HG03159 (cell line): ENCODE measurements at regions not wholly inside any gene's neighbourhood (a gene's known extent, or its start where the extent isn't known, plus 50 kb on each side); places are given as distances from the start of the nearest gene placed in this dataset.

Experiments used
- ATAC-seq: cut with Tn5 transposase; IDR thresholded peaks from one replicate; pipeline ENCODE4 v1.9.1; 2021; ENCODE audit warnings: mild to moderate bottlenecking, moderate library complexity; ENCODE audit not compliant: unreplicated experiment

DNA sequence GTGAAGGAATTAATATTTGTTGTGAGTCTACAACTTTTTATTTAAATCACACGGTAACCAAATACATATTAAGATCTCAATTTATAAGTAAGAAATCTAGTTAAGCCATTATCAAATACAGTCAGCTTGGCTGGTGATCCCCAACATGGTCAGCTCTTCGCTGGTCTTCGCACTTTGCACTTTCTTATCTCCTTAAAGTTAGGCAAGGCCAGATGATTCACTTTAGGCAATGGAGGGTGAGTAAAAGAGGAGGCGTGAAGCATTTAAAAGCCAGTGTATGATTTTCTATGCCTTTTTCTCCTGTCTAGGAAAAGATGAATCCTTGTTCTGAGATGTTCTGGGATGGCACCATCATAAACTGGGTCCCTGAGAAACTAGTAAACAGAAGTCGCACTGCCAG is 793.7 kb upstream of the ARGLU1 start:
- no peak for ATAC-seq

DNA sequence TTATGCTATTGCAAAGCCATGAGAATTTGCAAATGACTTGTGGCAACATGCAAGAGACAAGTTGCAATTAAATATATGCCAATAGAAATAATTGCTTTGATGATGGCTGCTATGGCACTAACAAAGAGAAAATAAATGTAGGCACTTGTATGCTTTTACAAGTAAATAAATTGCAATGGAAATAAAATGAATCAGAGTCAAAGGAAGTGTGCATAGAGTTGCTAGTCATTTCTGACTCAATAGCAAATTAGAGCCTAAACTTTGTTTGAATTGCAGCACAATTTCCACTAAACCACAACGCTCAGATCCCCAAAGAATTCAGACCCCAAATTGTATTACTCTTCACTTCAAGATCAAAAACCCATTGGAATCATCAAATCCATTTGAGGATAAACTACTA is 792.1 kb upstream of the ARGLU1 start:
- ATAC-seq, result no peak

DNA sequence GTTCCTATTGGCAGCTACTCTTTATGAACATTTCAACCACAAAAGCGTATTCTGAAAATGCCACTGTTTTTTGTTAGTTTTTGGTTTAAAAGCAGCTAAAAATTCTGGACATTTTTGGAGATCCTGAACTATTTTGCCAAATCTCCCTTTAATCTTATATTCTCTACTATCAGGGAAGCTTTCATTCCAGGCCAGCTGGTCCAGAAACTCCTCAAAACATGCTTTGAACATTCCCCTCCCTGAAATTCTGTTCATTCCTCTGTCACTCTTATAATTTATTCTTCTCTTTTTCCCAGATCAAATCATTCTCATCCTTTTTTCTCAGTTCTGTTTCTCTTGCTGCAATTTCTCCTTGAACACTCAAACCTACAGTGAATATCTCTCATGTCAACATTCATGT is 790.9 kb upstream of the ARGLU1 start:
- no peak for ATAC-seq

DNA sequence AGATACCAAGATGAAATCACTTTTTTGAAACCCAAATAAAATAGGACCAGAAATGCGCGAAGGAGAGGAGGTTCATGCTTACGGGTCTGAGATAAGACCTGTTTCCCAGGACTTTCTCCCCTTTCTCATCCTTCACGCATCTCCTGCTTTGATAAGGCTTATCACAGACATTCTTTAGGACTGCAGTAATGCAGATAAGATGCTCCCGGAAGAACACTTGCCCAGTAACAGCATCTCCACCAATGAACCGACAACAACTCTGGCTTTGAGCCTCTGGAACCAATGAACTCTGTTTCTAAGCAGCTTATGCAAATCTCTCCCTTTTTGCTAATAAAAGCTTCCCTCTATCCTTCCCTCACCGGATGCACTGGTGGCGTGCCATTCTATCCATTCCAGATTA is 783.4 kb upstream of the ARGLU1 start:
- no peak for ATAC-seq

DNA sequence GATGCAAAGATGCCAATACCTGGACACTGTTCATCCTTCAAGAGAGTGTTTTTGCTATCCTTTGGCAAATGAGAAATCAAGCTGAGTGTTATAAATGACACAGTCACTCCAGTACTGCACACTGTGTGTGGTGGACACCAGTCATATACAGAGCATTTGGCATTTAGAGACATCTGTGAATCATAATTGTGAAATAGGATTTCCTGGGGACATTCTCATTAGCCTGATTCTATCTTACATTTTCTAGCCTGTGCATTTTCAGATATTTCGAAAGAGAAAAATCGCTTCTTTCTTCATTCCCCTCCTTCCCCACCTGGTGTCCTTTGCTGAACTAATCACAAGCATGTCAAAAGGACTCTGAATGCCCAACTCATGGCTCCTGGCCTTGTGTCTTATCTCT is 781.0 kb upstream of the ARGLU1 start:
- ATAC-seq, result no peak

DNA sequence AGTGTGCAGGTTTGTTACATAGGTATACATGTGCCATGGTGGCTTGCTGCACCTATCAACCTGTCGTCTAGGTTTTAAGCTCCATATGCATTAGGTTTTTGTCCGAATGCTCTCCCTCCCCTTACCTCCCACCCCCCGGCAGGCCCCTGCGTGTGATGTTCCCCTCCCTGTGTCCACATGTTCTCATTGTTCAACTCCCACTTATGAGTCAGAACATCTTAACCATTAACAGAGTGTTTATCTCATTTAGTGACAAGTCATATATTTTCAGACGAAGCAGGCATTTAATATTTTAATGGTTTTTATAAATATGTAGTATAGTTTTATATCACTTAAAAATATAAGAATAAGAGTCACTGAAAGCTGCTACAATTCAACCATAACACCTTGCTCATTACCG is 780.5 kb upstream of the ARGLU1 start:
- ATAC-seq, result no peak

DNA sequence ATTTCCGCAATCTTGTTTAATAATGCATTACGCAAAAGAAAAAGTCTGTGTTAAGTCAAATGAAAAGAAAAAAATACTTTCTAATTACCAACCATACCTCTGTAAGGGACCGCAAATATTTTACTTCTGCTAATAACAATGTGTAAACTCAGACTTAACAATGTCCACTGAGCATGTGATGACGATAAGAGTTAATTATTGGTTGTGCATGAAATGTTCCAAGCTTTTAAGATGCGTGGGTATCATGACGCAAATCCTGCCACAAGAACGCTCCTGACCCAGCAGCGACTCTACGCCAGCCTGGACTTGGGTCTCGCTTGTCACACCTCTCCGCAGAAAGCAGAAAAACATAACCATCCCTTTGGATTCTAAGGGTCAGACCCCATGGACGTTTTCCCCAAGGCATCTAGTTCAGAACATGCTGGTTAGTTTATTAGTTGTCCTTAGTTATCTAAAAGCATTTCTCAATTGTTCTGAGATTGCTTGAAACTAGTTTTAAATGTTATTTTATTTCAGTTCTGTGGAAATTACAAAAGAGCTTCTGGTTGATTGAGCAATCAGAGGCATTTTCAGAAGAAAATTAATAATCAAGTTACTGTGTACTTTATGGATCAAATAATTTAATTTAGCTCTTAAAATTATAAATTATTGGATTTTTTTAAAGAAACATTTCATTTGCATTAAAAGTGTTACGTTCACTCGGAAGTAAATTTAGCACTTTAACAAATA is 779.9 kb upstream of the ARGLU1 start:
- no peak for ATAC-seq

DNA sequence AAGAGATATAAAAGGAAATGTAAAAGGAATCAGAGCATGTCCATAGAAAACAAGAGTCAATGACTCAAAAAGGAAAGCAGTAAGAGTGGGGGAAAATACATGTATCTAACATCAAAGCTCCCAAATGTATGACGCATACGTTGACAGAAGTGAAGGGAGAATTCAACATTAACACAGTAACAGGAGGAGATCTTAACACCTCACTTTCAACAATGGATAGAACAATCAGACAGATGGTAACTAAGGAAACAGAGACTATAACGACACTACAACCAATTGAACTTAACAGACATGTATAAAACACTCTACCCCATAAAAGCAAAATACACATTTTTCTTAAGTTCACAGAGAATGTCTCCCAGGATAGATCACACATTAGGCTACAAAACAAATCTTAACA is 774.8 kb upstream of the ARGLU1 start:
- ATAC-seq, result no peak

DNA sequence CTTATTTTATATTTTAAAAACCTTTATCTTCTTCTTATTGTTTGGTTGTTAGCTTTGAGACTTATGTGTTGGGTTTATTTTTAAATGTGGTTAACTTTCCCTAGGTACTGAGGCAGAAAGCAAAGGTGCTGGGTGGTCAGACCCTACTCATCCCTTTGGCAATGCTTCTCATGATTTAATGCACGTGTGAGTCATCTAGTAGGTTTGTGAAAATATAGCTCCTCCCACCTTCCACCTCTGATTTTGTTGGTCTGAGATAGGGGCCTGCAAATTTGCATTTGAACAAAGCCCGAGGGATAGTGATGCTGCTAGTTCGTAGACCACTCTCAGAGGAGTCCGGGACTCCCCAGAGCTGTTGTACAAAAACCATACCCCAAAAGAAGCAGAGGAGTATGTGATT is 771.3 kb upstream of the ARGLU1 start:
- no peak for ATAC-seq

DNA sequence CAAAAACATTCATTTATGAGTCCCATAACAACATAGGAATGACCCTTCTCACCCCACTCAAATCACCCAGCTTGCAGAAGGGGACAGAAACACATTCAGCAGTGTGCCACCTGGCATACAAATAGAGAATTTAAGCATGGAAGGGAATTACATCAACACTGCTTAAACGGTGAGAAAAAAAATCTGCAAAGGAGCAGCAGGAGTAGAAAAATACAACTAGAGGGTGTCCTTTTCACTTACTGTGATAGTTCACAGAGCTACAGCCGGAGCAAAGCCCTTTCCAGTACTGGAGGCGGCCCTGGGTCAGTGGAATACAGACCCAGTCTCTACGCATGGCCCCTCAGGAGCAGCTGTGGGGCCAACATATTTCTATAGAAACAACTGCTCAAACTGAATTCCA is 764.3 kb upstream of the ARGLU1 start:
- ATAC-seq, result no peak

DNA sequence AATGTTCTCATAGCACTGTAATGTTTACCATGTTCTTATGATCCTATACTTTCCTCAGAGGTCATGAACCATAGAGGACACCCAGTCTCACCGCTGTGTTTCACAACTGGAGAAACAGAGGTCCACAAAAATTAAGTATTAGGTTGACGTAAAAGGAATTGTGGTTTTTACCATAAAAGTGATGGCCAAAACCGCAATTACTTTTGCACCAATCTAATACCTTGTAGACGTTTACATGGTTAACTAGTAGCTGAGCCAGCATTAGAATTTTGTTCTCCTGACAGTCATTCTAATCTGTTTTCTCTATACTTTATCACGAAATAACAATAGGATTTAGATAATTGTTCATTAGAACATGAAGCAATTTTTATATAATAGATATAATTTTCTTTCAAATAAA is 763.4 kb upstream of the ARGLU1 start:
- no peak for ATAC-seq

DNA sequence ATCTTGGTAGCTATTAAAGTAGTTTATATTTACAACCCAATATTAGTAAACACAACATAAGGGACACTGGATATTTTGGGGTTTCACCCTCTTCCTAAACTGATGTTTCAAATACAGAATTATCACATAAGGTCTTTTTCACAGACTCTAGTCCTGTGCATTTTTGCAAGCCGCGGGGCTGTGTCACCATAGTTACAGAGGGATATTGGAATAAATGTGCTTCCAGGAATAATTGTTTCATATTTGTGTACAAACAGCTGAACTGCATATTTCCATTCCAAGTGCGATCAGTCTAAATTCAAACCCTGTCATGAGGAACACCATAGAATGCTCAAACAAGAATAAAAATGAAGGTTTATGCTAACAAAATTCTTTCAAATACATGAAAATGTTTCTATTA is 762.5 kb upstream of the ARGLU1 start:
- no peak for ATAC-seq

DNA sequence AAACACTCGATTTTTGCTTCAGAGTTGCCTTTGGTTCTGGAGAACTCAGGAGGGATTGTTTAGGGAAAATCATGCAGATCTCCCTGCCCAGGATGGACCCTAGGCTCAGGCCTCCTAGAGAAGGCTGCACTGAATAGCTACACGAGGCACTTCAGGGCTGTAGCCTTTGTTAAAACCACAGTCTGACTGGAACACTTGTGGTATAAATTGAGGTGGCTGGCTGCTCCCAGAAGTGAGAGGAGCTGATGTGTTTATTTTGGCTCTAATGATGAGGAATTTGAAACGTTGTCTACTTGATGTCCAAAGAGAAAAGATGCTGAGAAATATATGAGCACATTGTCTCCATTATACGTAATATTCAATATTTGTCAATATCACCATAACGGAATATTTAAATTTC is 762.1 kb upstream of the ARGLU1 start:
- ATAC-seq, result no peak

DNA sequence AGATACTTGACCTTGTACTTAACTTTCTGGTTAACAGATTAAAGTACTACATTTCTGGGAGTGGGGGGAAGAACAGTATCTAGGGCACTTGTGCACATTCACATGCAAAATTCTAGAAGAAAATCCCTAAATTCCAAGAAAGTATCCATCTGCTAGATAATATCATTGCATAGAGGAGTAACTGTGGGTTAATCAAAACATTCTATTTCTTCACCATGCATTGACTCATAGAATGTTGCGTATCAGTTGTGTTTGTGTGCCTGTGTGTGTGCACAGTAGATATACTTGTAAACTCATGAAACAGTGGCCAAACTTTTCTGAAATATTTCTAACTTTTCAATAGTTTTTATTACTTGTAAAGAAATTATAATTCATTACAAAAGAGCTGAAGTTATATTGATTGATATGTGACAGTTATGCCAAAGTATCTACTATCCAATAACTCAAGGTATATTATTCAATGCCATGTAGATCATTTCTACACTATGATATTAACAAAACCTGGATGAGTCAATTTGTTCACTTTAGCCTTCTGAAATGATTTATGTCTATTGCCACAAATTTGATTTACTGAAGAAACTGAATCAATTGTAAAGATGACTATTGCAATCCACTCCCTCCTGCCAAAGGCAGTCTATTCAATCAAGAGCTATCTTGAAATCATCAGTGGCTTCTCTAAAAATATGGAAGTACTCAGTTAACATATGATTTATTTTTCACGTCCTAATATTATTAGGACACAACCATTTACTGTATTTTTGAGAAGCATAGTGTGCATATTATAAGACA is 756.7 kb upstream of the ARGLU1 start:
- ATAC-seq, result no peak

DNA sequence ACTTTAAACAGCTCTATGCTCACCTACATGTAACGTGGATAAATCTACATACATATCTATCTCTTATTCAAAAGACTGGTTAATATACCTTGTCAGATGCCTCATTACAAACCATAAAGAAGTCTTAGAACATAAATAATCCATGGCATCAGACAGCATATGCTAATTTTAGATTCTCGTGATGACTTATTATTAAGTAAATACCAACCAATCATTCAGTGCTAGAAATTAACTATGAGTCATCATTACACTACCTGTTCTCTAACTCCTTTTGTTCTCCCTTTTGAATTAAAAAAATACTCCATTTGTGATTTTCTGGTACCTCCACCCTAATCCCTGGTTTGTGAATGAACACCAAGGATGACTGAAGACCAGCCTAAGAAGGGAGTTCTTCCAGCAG is 754.3 kb upstream of the ARGLU1 start:
- no peak for ATAC-seq

DNA sequence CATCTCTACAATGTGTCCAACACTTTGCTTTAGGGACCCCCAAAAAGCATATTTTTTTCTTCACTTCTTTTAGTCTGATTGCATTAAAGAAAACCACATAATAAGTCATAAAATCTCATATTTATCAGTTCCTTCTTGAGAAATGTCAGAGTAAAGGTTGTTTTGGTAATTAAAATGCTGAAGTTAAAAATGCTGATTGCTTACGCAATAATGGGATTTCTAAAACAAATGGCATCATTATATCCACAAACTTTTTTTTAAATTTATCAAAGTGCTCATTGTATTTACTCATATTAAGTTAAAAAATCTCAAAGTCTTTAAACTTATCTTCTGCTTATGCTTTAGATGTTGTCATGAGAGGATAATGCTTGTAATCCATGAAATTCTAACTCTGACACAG is 737.2 kb upstream of the ARGLU1 start:
- no peak for ATAC-seq

DNA sequence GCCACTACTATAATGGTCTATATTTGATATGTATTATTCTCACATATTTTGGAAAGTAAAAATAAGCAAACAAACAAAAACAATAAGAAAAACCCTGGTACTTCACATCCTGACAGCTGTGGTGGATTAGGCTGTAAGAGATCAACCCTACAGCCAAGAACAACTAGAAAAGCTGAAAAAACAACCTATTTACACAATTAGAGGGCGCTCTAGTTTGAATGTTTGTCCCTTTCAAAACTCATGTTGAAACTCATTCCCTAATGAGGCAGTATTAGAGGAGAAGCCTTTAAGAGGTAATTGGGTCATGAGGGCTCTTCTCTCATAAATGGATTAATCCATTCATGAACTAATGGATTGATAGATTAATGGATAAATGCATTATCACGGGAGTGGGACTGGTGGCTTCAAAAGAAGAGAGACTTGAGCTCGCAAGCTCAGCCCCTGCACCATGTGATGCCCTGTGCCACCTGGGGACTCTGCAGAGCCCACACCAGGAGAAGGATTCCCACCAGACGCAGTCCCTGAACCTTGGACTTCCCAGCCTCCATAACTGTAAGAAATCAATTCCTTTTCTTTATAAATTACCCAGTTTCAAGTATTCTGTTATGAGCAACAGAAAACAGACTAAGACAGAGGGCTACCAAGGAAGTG is 733.9 kb upstream of the ARGLU1 start:
- no peak for ATAC-seq

DNA sequence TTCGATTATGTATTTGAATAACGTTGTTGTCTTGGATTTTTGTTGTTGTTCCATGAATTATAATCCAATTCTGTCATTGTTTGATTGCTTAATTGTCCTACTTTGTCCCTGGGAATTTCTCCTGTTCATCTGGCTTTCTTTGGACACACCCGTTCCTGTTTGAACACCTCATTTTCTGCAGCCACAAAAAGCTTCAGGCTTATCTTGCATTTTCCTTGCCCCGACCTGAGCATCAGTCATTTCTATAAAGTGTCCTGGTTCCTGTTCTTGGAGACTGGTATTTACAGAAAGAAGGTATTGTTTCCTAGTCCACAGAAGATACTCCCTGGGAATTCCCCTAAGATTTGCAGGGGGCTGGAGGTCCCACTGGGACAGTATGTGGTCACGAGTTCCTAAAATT is 731.8 kb upstream of the ARGLU1 start:
- ATAC-seq, result no peak

DNA sequence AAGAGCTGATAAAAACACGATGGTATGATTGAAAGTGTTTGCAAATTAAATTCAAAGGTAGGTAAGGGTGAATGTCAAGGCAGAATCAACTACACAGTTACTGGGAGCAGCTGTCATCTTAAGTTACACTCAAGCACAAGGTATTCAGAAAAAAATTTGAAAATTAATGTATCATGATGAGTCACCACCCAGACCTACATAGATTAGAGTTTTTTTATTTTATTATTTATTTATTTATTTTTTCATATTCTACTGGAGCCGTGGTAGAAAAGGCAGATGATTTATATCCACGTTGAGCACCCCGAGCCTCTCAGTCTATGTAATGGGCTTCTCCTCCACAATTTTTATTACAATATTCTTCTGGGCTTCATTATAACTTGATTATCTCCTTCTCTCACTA is 728.9 kb upstream of the ARGLU1 start:
- ATAC-seq, result no peak

DNA sequence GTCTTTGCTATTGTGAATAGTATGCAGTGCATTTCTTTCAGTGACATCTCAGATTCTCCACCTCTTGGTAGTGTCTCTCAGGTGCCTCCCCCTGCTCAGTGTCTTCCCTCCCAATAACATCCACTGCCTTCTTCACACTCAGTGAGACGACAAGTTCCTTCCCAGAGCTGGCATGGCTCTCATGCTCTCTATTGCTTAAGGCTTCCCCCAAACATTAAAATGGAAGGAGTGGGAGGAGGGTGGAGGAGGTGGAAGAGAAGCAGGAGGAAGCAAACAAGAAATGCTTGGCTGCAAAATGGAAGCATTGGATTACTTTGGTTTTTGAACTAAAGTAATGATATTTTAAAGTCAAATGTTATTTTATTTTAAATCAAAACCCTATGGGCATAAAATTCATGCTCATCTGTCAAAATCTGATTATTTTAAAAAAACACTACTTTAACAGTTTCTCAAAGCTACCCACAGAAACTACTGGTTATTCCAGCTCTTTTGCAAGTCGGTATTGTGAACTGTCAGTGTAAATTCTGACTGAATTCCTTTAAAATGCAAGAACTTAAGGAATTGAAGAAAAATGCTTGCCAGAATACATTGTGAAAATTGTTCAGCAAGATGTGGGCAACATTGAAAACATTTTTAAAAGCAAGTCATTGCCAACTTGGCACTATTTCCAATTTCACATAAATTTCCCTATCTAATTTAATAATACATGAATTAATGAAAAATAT is 727.6 kb upstream of the ARGLU1 start:
- ATAC-seq, result no peak

DNA sequence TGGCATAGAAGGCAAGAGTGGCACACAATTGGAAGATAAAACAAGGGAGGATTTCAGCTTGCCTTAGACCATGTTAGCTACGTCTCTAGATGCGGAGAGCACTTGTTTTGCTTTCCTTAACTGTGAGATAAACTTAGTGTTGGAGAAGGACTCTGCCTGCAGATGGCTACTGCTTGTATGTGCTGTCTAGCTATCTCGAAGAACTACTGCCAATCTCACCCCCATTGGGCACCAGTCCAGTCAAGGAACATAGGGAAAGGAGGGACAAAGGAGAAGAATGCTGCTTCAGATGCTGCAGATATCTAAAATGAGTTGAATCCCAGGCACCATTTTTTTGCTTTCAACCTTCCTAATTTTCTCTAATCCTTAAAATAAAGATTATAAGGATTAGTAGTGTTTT is 726.0 kb upstream of the ARGLU1 start:
- no peak for ATAC-seq

DNA sequence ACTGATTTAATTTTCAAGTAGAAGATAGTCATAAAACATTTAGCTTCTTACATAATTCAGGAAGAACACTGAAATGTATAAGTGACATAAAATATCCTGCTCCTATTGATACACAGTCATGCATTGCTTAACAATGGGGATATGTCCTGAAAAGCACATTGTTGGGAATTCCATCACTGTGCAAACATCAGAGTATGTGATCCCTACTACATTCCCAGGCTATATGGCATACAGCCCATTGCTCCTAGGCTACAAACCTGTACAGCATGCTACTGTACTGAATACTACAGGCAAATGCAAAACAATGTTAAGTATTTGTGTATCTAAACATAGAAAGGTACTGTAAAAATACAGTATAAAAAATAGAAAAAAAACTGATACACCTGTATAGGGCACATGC is 723.9 kb upstream of the ARGLU1 start:
- ATAC-seq, result no peak
